ENCODE measurements at regions not wholly inside any gene's neighbourhood (a gene's known extent, or its start where the extent isn't known, plus 50 kb on each side); places are given as distances from the start of the nearest gene placed in this dataset.

DNA sequence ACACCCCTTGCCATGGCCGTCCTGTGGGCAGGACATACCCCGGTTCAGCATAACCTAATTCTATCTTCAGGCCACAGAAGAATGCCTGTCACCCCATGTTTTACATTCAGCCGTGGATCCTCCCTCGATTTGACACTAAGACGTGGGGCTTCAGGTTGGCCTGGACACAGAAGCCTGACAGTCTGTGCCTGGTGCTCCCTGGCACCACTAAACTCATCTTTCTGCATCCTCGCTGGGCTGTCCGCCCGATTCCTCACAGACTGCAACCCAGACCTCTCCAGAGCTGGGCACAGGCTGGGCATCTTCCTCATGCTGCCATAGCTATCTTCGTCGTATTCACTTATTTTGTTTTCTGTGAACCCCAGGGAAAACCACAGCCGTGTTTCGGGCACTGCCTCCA is 117.8 kb upstream of the IQSEC1 start:
- H2AFZ ChIP-seq (ENCODE audit: low read depth, low read length), result no peak overlapping the region
- ChIA-PET POLR2A (no interaction called here), CTCF (ENCODE audit: low intra/inter-chr PET ratio) (no interaction called here)
- FAIRE-seq, result no peak
- 10% methylated on average over 12 of the region's 12 CpGs for WGBS (ENCODE audit: insufficient coverage, low coverage, missing lambda C conversion rate)
- no peak overlapping the region for H3K9ac ChIP-seq (ENCODE audit: insufficient read depth in 1 of 2, low read depth in 2 of 2, low read length in 2 of 2)
- in situ Hi-C loops (cut with MboI) (no loop called here), intact Hi-C loops (cut with micrococcal nuclease) (loop anchor here (1.0 to 10.0 kb wide), 2 partner anchors 16 to 96 kb away; no protein-coding TSS in a partner anchor)
- no peaks in the 10 kb centered on the region for H3K9me1 ChIP-seq (ENCODE audit: control insufficient read depth, insufficient read depth, low read length)
- no peak for TF ChIP-seq BRD4 (IDR thresholded peaks at IDR 0.05)
- TF ChIP-seq ZNF699 (CRISPR knock-in tag; IDR thresholded peaks at IDR 0.05; ENCODE audit: insufficient replicate concordance), result no peak
- TF ChIP-seq, protein P1, sequence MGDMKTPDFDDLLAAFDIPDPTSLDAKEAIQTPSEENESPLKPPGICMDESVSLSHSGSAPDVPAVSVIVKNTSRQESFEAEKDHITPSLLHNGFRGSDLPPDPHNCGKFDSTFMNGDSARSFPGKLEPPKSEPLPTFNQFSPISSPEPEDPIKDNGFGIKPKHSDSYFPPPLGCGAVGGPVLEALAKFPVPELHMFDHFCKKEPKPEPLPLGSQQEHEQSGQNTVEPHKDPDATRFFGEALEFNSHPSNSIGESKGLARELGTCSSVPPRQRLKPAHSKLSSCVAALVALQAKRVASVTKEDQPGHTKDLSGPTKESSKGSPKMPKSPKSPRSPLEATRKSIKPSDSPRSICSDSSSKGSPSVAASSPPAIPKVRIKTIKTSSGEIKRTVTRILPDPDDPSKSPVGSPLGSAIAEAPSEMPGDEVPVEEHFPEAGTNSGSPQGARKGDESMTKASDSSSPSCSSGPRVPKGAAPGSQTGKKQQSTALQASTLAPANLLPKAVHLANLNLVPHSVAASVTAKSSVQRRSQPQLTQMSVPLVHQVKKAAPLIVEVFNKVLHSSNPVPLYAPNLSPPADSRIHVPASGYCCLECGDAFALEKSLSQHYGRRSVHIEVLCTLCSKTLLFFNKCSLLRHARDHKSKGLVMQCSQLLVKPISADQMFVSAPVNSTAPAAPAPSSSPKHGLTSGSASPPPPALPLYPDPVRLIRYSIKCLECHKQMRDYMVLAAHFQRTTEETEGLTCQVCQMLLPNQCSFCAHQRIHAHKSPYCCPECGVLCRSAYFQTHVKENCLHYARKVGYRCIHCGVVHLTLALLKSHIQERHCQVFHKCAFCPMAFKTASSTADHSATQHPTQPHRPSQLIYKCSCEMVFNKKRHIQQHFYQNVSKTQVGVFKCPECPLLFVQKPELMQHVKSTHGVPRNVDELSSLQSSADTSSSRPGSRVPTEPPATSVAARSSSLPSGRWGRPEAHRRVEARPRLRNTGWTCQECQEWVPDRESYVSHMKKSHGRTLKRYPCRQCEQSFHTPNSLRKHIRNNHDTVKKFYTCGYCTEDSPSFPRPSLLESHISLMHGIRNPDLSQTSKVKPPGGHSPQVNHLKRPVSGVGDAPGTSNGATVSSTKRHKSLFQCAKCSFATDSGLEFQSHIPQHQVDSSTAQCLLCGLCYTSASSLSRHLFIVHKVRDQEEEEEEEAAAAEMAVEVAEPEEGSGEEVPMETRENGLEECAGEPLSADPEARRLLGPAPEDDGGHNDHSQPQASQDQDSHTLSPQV (IDR thresholded peaks at IDR 0.05), result no peak
- TF ChIP-seq STAT5B (CRISPR knock-in tag; IDR thresholded peaks at IDR 0.05), result no peak
- no peak for TF ChIP-seq MAX (CRISPR knock-in tag; IDR thresholded peaks at IDR 0.05)
- no peak for TF ChIP-seq LARP7 (IDR thresholded peaks at IDR 0.05)
- no peak for TF ChIP-seq TEAD2 (tag; IDR thresholded peaks at IDR 0.05)
- TF ChIP-seq ATF1 (CRISPR knock-in tag; IDR thresholded peaks at IDR 0.05), result no peak
- TF ChIP-seq ATF1 (tag; IDR thresholded peaks at IDR 0.05), result no peak
- TF ChIP-seq, protein P2, sequence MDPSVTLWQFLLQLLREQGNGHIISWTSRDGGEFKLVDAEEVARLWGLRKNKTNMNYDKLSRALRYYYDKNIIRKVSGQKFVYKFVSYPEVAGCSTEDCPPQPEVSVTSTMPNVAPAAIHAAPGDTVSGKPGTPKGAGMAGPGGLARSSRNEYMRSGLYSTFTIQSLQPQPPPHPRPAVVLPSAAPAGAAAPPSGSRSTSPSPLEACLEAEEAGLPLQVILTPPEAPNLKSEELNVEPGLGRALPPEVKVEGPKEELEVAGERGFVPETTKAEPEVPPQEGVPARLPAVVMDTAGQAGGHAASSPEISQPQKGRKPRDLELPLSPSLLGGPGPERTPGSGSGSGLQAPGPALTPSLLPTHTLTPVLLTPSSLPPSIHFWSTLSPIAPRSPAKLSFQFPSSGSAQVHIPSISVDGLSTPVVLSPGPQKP (CRISPR knock-in tag; IDR thresholded peaks at IDR 0.05), result no peak
- no peak for TF ChIP-seq RB1 (IDR thresholded peaks at IDR 0.05; ENCODE audit: low read depth)
- TF ChIP-seq TSC22D4 (tag; IDR thresholded peaks at IDR 0.05), result no peak
- TF ChIP-seq ZFPM2 (CRISPR knock-in tag; IDR thresholded peaks at IDR 0.05), result no peak
- no peak for TF ChIP-seq MEF2D (tag; conservative IDR thresholded peaks at IDR 0.05; ENCODE audit: low read depth)
- no peak for TF ChIP-seq BRF2 (IDR thresholded peaks at IDR 0.05; ENCODE audit: borderline replicate concordance, insufficient read depth, insufficient read length)
- no peak for DNase-seq (ENCODE audit: extremely low read depth in 1 of 4, low spot score in 3 of 4)
- no peak overlapping the region for H3K4me2 ChIP-seq (ENCODE audit: insufficient read depth, low read length)
- H4K20me1 ChIP-seq (replicated peaks; ENCODE audit: control insufficient read depth, insufficient read depth, low read length), result peaks cover 27% of the 10 kb centered on the region
- H3K4me3 ChIP-seq, result no peak overlapping the region
- ATAC-seq, result no peak
- H3K27ac ChIP-seq (ENCODE audit: extremely low read depth, low read depth, low read length), result no peak overlapping the region
- no peaks in the 10 kb centered on the region for H3K79me2 ChIP-seq (ENCODE audit: control insufficient read depth, insufficient read depth, low read length)
- peaks cover 0 to 20% of the 10 kb centered on the region in 2 experiments; a peak in 3 of 5 replicates for H3K4me1 ChIP-seq (replicated peaks in 1 of 2; ENCODE audit: control insufficient read depth in 2 of 2, insufficient read depth in 2 of 2, low read length in 2 of 2)
- H3K36me3 ChIP-seq (ENCODE audit: control insufficient read depth, insufficient read depth, low read length), result no peaks in the 10 kb centered on the region
- BruUV-seq (replicated peaks), result no TSS peak
- H3K27me3 ChIP-seq (ENCODE audit: control insufficient read depth in 2 of 2, insufficient read depth in 2 of 2, low read length in 2 of 2), result peaks cover 49 to 79% of the 10 kb centered on the region in 2 experiments
- no peaks in the 10 kb centered on the region for H3K9me3 ChIP-seq (replicated peaks; ENCODE audit: control insufficient read depth, insufficient read depth, low read depth, low read length)

Data from K562 (cell line).